ENCODE measurements at regions not wholly inside any gene's neighbourhood (a gene's known extent, or its start where the extent isn't known, plus 50 kb on each side); places are given as distances from the start of the nearest gene placed in this dataset.

GRCh38 chr2:20141056-20141762 lies 83.7 kb downstream of the SDC1 start (continued):
- TF ChIP-seq ATF2 (tag by site-specific recombination; IDR thresholded peaks at IDR 0.05; ENCODE audit: low read depth), result peak; percentile 55; the same call in 1 of the 2 replicates
- peak; percentile 30; the same call in 1 of the 2 replicates for TF ChIP-seq ZNF76 (tag by site-specific recombination; IDR thresholded peaks at IDR 0.05; ENCODE audit: borderline replicate concordance, low read depth)
- TF ChIP-seq PRDM6 (tag by site-specific recombination; IDR thresholded peaks at IDR 0.05), result no peak
- TF ChIP-seq ZNF830 (tag by site-specific recombination; IDR thresholded peaks at IDR 0.05; ENCODE audit: low read depth), result no peak
- TF ChIP-seq PATZ1 (tag by site-specific recombination; IDR thresholded peaks at IDR 0.05), result peak; percentile 59
- peak; percentile 83 for TF ChIP-seq ZNF629 (tag by site-specific recombination; IDR thresholded peaks at IDR 0.05)
- TF ChIP-seq PRDM10 (tag by site-specific recombination; IDR thresholded peaks at IDR 0.05), result peak; percentile 70
- TF ChIP-seq ZNF366 (tag by site-specific recombination; conservative IDR thresholded peaks at IDR 0.05), result peak; percentile 64
- TF ChIP-seq ZNF280D (tag by site-specific recombination; IDR thresholded peaks at IDR 0.05), result no peak
- TF ChIP-seq ZBTB20 (tag by site-specific recombination; IDR thresholded peaks at IDR 0.05), result 0 out of 2 replicates have a peak, but pooled peaks have one; percentile 14
- peak; percentile 43; the same call in 1 of the 2 replicates for TF ChIP-seq KLF1 (tag by site-specific recombination; IDR thresholded peaks at IDR 0.05)

All from HEK293 (cell line).